Caco-2 (cell line): ENCODE measurements at regions not wholly inside any gene's neighbourhood (a gene's known extent, or its start where the extent isn't known, plus 50 kb on each side); places are given as distances from the start of the nearest gene placed in this dataset.

ENCODE experiments used
- BruUV-seq: library from RNA; stranded (reverse); fragments of 400-500 nt; replicated peaks from 2 replicates; lab custom pipeline; 2021; lab: Mats Ljungman, UMichigan
- CTCF ChIA-PET: fragments of 300-600 bp; sonication (Branson Sonifier 250); formaldehyde crosslinking; loops from one replicate; lab custom pipeline; 2022; ENCODE audit warnings: antibody characterized with exemption; lab: Charles Lee
- POLR2A ChIA-PET: fragments of 300-600 bp; sonication (Branson Sonifier 250); formaldehyde crosslinking; loops from one replicate; lab custom pipeline; 2022; ENCODE audit warnings: antibody characterized with exemption; lab: Charles Lee
- DNase-seq, 2 experiments: peaks; one replicate each; pipeline versions ENCODE4 v3.0.0 to v3.0.0-alpha.2; 2020 to 2022
- H3K27me3 ChIP-seq: replicated peaks from 2 replicates; pipeline ENCODE4 v1.6.0; 2011; ENCODE audit warnings: low read length; ENCODE audit not compliant: control insufficient read depth, insufficient read depth
- H3K36me3 ChIP-seq: 2 replicates; pipeline ENCODE4 v1.5.1; 2011; ENCODE audit warnings: low read length; ENCODE audit not compliant: control insufficient read depth, insufficient read depth
- H3K4me1 ChIP-seq: fragments of 250-450 bp; sonication (Bioruptor Pico); 2 replicates; pipeline ENCODE4 v1.5.1; 2020; ENCODE audit warnings: mild to moderate bottlenecking
- H3K4me3 ChIP-seq: 2 replicates; pipeline ENCODE4 v1.5.1; 2011; ENCODE audit warnings: low read depth, mild to moderate bottlenecking, control low read depth, low read length
- H3K9me3 ChIP-seq: fragments of 250-450 bp; sonication (Bioruptor Pico); 2 replicates; pipeline ENCODE4 v1.5.1; 2020; ENCODE audit warnings: mild to moderate bottlenecking, moderate library complexity
- H3K27ac Mint-ChIP-seq: one replicate; pipeline ENCODE4 v1.8.0; 2022; ENCODE audit warnings: mixed read lengths; ENCODE audit not compliant: unreplicated experiment
- H3K27me3 Mint-ChIP-seq: one replicate; pipeline ENCODE4 v1.8.0; 2022; ENCODE audit warnings: mixed read lengths; ENCODE audit not compliant: insufficient read depth, unreplicated experiment
- H3K36me3 Mint-ChIP-seq: one replicate; pipeline ENCODE4 v1.8.0; 2022; ENCODE audit warnings: mild to moderate bottlenecking, mixed read lengths; ENCODE audit not compliant: insufficient read depth, unreplicated experiment
- H3K4me1 Mint-ChIP-seq: one replicate; pipeline ENCODE4 v1.8.0; 2022; ENCODE audit warnings: low read depth, mixed read lengths; ENCODE audit not compliant: unreplicated experiment
- H3K4me3 Mint-ChIP-seq: one replicate; pipeline ENCODE4 v1.8.0; 2022; ENCODE audit warnings: mild to moderate bottlenecking, moderate library complexity, mixed read lengths; ENCODE audit not compliant: unreplicated experiment
- H3K9me3 Mint-ChIP-seq: one replicate; pipeline ENCODE4 v1.8.0; 2022; ENCODE audit warnings: mixed read lengths; ENCODE audit not compliant: unreplicated experiment
- intact Hi-C: fragments of 100-400 bp; cut with micrococcal nuclease; formaldehyde crosslinking; loops from one replicate; pipeline ENCODE4 v1.10.0; 2022; ENCODE audit not compliant: unreplicated experiment
- TF ChIP-seq, protein P1 (sequence below), 2 experiments: fragments of 200-600 bp in 1 of 2; IDR thresholded peaks; 1 replicate in 1 of 2; 2 replicates in 1 of 2; pipeline versions ENCODE4 v1.5.1 to v1.8.0; 2011 to 2022; ENCODE audit warnings: antibody characterized with exemption in 1 of 2, control low read depth in 1 of 2, inconsistent platforms in 1 of 2, low read depth in 1 of 2, low read length in 1 of 2, mild to moderate bottlenecking in 1 of 2, moderate library complexity in 1 of 2; ENCODE audit not compliant: insufficient read depth in 1 of 2, severe bottlenecking in 1 of 2, unreplicated experiment in 1 of 2

DNA sequence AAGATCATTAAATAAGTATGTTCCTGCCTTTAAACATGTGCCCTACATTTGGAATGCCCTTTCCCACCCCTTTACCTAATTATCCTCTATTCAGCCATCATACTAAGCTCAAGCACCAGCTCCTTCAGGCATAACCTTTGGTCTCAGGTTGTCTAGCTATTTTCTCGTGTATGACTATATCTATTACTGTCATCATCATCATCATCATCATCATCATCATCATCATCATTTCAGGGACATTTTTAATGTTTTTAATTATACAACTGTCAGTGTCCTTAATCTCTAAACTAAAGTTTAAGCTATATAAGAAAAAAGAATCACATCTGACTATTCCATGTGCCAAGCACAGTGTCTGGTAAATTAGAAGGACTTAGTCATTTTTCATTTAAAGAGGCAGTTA lies 214.6 kb upstream of the CTSO start:
- no peaks in the 10 kb centered on the region for H3K27me3 ChIP-seq
- H3K27me3 Mint-ChIP-seq = peaks cover 7% of the 10 kb centered on the region
- TF ChIP-seq, protein P1, sequence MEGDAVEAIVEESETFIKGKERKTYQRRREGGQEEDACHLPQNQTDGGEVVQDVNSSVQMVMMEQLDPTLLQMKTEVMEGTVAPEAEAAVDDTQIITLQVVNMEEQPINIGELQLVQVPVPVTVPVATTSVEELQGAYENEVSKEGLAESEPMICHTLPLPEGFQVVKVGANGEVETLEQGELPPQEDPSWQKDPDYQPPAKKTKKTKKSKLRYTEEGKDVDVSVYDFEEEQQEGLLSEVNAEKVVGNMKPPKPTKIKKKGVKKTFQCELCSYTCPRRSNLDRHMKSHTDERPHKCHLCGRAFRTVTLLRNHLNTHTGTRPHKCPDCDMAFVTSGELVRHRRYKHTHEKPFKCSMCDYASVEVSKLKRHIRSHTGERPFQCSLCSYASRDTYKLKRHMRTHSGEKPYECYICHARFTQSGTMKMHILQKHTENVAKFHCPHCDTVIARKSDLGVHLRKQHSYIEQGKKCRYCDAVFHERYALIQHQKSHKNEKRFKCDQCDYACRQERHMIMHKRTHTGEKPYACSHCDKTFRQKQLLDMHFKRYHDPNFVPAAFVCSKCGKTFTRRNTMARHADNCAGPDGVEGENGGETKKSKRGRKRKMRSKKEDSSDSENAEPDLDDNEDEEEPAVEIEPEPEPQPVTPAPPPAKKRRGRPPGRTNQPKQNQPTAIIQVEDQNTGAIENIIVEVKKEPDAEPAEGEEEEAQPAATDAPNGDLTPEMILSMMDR (IDR thresholded peaks at IDR 0.05; ENCODE audit: insufficient read depth in 1 of 2, low read depth in 1 of 2, low read length in 1 of 2, severe bottlenecking in 1 of 2, unreplicated experiment in 1 of 2) = no peak
- ChIA-PET CTCF (no interaction called here), POLR2A (no interaction called here)
- no peaks in the 10 kb centered on the region for H3K9me3 ChIP-seq
- no peaks in the 10 kb centered on the region for H3K9me3 Mint-ChIP-seq
- H3K4me3 Mint-ChIP-seq = no peak overlapping the region
- no peak for DNase-seq
- H3K4me3 ChIP-seq = no peak overlapping the region
- H3K27ac Mint-ChIP-seq = no peak overlapping the region
- intact Hi-C loops = loop anchor here (2.0 to 10.0 kb wide), 3 partner anchors 127 to 877 kb away; partner anchors contain the start of gene PDGFC
- no TSS peak for BruUV-seq
- H3K36me3 ChIP-seq = no peaks in the 10 kb centered on the region
- H3K4me1 Mint-ChIP-seq = peaks cover 8% of the 10 kb centered on the region
- no peaks in the 10 kb centered on the region for H3K36me3 Mint-ChIP-seq
- H3K4me1 ChIP-seq = no peaks in the 10 kb centered on the region

DNA sequence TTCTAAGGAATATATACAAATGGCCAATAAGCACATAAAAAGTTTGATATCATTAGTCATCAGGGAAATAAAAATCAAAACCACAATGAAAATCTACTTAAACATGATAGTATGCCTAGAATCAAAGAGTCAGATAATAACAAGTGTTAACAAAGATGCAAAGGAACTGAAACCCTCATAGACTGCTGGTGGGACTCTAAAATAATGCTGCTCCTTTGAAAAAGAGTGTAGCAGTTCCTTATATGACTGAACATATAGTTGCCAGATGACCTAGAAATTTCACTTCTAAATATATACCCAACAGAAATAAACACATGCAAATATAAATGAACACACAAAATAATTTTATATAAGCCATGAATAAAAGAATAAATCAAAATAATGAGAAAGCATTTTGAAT lies 205.1 kb upstream of the CTSO start:
- CTCF ChIA-PET = no interaction called here
- no peak for DNase-seq
- Mint-ChIP-seq H3K27me3 (peaks cover 4% of the 10 kb centered on the region), H3K36me3 (no peaks in the 10 kb centered on the region), H3K4me3 (no peak overlapping the region), H3K27ac (no peak overlapping the region), H3K4me1 (no peaks in the 10 kb centered on the region), H3K9me3 (no peaks in the 10 kb centered on the region)
- Histone ChIP-seq H3K36me3 (no peaks in the 10 kb centered on the region), H3K27me3 (no peaks in the 10 kb centered on the region), H3K9me3 (no peaks in the 10 kb centered on the region), H3K4me3 (no peak overlapping the region), H3K4me1 (no peaks in the 10 kb centered on the region)
- intact Hi-C loops = no loop called here
- POLR2A ChIA-PET = no interaction called here
- TF ChIP-seq, protein P1 (IDR thresholded peaks at IDR 0.05; ENCODE audit: insufficient read depth in 1 of 2, low read depth in 1 of 2, low read length in 1 of 2, severe bottlenecking in 1 of 2, unreplicated experiment in 1 of 2) = no peak
- no TSS peak for BruUV-seq

DNA sequence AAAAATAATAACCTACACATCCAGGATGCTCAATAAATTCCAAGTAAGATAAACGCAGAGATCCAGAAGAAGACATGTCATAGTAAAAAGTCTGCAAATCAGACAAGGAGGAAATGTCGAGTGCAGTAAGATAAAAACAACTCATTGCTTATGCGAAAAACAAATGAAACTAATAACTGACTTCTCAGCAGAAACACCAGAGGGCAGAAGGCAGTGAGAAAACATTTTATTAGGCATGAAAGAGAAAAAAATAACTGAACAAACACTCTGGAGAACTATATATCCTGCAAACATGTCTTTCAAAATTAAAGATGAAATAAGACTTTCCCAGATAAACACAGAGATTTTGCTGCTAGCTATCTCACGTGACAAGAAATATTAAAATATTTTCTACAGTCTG lies 201.3 kb upstream of the CTSO start:
- H3K27me3 Mint-ChIP-seq = peaks cover 4% of the 10 kb centered on the region
- CTCF ChIA-PET = no interaction called here
- no TSS peak for BruUV-seq

More for the DNA sequence above, 201.3 kb upstream of the CTSO start:
- POLR2A ChIA-PET = no interaction called here
- H3K4me1 Mint-ChIP-seq = no peaks in the 10 kb centered on the region
- no peak overlapping the region for H3K4me3 ChIP-seq
- H3K36me3 Mint-ChIP-seq = no peaks in the 10 kb centered on the region
- TF ChIP-seq, protein P1 (IDR thresholded peaks at IDR 0.05; ENCODE audit: insufficient read depth in 1 of 2, low read depth in 1 of 2, low read length in 1 of 2, severe bottlenecking in 1 of 2, unreplicated experiment in 1 of 2) = no peak
- no peak overlapping the region for H3K4me3 Mint-ChIP-seq
- H3K9me3 ChIP-seq = no peaks in the 10 kb centered on the region
- H3K27me3 ChIP-seq = no peaks in the 10 kb centered on the region
- no peak for DNase-seq
- intact Hi-C loops = no loop called here
- H3K27ac Mint-ChIP-seq = no peak overlapping the region
- no peaks in the 10 kb centered on the region for H3K36me3 ChIP-seq
- no peaks in the 10 kb centered on the region for H3K4me1 ChIP-seq
- H3K9me3 Mint-ChIP-seq = no peaks in the 10 kb centered on the region
